ENCODE measurements at regions not wholly inside any gene's neighbourhood (a gene's known extent, or its start where the extent isn't known, plus 50 kb on each side); places are given as distances from the start of the nearest gene placed in this dataset.

GRCh38 chr6:14520029-14520428, 402.5 kb downstream of the CD83 start:
- TF ChIP-seq CTCF (IDR thresholded peaks at IDR 0.05) = no peak

GRCh38 chr6:14520536-14520935, 403.0 kb downstream of the CD83 start:
- no peak for TF ChIP-seq CTCF (IDR thresholded peaks at IDR 0.05)

GRCh38 chr6:14521141-14521540, 403.6 kb downstream of the CD83 start:
- TF ChIP-seq CTCF (IDR thresholded peaks at IDR 0.05) = no peak

- no peak for TF ChIP-seq CTCF (IDR thresholded peaks at IDR 0.05)
These were observed 406.7 kb downstream of the CD83 start for GRCh38 chr6:14524319-14524718.

GRCh38 chr6:14530385-14530784, 412.8 kb downstream of the CD83 start:
- no peak for TF ChIP-seq CTCF (IDR thresholded peaks at IDR 0.05)

GRCh38 chr6:14533446-14533845, 415.9 kb downstream of the CD83 start:
- no peak for TF ChIP-seq CTCF (IDR thresholded peaks at IDR 0.05)

GRCh38 chr6:14537030-14537429, 419.5 kb downstream of the CD83 start:
- no peak for TF ChIP-seq CTCF (IDR thresholded peaks at IDR 0.05)

- TF ChIP-seq CTCF (IDR thresholded peaks at IDR 0.05) = no peak
These were observed 422.7 kb downstream of the CD83 start for GRCh38 chr6:14540276-14540675.
